Stimulated activated CD8-positive, alpha-beta memory T cell treated with anti-CD3 and anti-CD28 coated beads, Interleukin-12 subunit alpha, Interleukin-12 subunit beta, amount 100 ng/mL, for 4 hours (primary cell): ENCODE measurements at regions not wholly inside any gene's neighbourhood (a gene's known extent, or its start where the extent isn't known, plus 50 kb on each side); places are given as distances from the start of the nearest gene placed in this dataset.

Source experiments
- DNase-seq: peaks from one replicate; pipeline ENCODE4 v3.0.0-alpha.2; 2020; ENCODE audit warnings: low read depth

DNA sequence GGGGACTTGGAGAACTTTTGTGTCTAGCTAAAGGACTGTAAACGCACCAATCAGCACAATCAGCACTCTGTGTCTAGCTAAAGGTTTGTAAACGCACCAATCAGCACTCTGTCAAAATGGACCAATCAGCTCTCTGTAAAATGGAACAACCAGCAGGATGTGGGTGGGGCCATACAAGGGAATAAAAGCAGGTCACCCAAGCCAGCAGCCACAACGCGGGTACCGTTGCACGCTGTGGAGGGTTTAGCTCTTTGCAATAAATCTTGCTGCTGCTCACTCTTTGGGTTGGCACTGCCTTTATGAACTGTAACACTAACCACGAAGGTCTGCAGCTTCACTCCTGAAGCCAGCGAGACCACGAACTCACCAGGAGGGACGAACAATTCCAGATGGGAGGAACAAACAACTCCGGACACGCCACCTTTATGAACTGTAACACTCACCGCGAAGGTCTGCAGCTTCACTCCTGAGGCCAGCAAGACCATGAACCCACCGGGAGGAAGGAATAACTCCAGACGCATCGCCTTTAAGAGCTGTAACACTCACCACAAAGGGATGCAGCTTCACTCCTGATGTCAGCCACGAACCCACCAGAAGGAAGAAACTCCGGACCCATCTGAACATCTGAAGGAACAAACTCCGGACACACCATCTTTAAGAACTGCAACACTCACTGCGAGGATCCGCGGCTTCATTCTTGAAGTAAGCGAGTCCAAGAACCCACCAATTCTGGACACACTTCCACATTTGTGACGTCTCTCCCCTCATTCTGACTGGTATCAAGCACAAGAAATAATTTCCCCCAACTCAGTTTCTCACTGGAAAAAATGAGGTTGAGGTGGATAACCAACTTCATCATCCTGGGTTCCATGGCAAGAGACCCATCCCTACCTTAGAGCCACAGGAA, 227.3 kb upstream of the AMIGO2 start:
- peak; percentile 41 for DNase-seq

- DNase-seq: no peak
These were observed 226.4 kb upstream of the AMIGO2 start for GRCh38 chr12:47306130-47306529.

GRCh38 chr12:47305464-47305863, 225.7 kb upstream of the AMIGO2 start:
- DNase-seq: no peak

- DNase-seq: no peak
These were observed 224.3 kb upstream of the AMIGO2 start for GRCh38 chr12:47303995-47304560.

DNA sequence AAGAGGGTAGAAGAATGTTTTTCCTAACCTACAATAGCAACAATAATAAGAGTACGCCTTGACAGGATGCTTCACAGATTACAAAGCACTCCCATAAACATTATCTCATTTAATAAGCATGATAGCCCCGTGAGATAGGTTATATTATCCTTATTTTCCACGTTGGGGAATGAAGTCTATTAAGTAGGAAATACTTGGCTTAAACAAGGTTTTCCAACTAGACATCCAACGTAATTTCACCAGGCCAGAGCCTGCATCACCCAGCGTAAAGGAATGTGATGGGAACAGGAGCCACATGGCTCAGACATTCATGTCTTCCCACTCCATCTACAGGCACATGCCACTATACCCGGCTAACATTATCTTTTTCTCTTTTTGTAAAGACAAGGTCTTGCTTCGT, 223.4 kb upstream of the AMIGO2 start:
- DNase-seq: no peak

DNA sequence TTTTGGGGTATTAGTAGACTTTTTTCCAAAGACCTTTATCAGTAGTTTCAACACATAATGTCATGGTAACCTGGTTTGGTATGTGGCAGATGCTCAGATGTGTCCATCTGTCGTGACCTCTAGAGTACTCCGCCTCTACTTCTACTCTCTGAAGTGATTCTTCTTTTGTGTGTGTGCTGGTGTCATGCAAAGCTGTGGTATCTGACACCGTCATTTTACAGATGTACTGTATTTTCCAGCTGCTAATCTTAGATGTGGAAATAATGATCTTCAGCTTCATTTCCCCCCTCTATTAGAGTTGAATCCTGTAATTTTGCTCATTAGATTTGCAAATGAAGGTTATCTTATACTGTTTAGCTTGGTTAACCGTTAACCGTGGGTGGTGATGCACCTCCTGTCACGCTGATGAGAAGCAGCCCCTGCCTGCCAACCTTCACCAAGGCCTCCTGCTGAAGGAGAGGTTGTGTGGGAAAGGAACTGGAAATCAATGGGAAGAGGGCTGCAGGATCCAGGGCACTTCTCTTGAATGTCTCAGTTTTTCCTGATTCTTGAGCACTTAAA, 222.4 kb upstream of the AMIGO2 start:
- DNase-seq: no peak

DNA sequence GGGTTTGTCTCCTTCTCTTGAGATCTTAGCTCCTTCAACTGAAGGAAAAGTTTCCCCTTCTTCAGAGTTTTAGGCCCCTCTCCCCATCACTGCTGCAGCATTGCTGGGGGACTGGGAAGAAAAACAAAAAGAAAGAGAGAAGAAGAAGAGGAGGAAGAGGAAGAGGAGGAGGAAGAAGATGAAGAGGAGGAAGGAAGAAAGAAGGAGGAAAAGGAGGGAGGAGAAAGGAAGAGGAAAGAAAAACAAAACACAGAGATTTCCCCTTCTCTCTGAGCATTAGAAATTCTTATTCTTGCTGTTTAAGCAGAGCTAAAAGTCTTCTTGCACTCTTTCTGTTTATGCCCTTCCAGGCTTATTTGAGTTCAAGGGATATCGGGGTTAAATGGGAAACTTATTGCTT, 219.8 kb upstream of the AMIGO2 start:
- DNase-seq: no peak

DNA sequence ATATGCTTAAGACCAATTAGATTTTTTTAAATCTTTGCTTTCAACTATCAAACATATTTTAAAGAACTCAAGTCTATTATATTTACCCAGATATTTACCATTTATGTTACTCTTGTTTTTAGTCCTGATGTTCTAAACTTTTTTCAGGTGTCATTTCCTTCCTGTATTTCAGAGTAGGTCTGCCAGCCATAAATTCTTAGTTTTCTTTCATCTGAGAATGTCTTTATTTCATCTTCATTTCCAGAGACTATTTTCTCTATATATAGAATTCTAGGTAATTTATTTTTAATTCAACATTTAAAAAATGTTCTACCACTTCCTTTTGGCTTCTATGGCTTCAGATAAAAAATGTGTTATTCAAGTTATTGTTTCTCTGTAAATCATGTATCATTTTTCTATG, 218.2 kb upstream of the AMIGO2 start:
- DNase-seq: no peak

DNA sequence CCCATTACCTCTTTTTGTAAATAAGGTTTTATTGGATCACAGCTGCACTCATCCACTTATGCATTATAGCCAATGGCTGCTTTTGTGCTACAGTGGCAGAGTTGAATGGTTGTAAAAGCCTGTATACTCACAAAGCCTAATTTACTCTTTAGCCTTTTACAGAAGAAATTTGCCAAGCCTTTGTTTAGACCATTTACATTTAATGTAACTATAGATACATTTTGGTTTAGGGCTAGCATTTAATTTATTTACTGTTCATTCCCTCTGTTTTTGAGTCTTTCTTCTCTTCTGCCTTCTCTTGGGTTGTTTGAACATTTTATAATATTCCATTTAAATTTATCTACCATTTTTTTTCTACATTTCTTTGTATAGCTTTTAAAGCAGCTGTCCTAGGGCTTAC, 217.1 kb upstream of the AMIGO2 start:
- no peak for DNase-seq

DNA sequence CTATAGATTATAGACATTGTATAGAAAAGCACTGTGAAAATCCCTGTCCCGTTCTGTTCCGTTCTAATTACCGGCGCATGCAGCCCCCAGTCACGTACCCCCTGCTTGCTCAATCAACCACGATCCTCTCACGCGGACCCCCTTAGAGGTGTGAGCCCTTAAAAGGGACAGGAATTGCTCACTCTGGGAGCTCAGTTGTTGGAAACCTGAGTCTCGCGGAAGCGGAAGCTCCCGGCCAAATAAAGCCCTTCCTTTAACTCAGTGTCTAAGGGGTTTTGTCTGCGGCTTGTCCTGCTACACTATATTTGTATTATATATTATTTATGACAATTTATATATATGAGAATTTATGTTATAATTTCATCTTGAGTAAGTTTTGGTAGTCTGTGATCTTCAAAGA, 213.6 kb upstream of the AMIGO2 start:
- no peak for DNase-seq

DNA sequence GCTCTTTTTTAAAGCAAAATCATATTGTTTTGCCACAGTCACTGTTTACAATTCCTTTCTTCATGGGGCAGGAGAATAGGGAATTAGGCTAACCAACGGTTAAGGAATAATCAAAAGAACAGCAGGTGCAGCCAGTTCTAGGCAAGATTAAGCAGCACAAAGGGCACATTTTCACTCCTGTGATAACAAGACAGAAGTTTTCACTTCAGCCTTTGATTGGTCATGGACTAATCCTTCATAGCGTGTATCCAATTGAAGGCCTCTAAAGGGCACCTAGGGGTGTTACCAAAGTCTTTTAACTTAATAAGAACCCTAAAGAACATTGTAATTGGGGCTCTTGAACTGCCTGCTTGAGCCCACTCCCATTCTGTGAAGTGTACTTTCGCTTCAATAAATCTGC, 206.9 kb upstream of the AMIGO2 start:
- no peak for DNase-seq
